ENCODE measurements at regions not wholly inside any gene's neighbourhood (a gene's known extent, or its start where the extent isn't known, plus 50 kb on each side); places are given as distances from the start of the nearest gene placed in this dataset.

GRCh38 chr1:208523007-208523406, 278.8 kb upstream of the PLXNA2 start:
- no peaks in the 10 kb centered on the region for H3K9me3 ChIP-seq (ENCODE audit: severe bottlenecking)
- no peak for DNase-seq
- no peaks in the 10 kb centered on the region for H3K36me3 ChIP-seq
- no peak for TF ChIP-seq CTCF (IDR thresholded peaks at IDR 0.05; ENCODE audit: low read depth, low read length)
- no peak overlapping the region for H3K4me3 ChIP-seq (ENCODE audit: low read depth, low read length)
- no peak overlapping the region for H3K27ac ChIP-seq
- H3K27me3 ChIP-seq (ENCODE audit: insufficient read depth, low read depth, severe bottlenecking) = no peaks in the 10 kb centered on the region

GRCh38 chr1:208524376-208524775, 280.2 kb upstream of the PLXNA2 start:
- no peaks in the 10 kb centered on the region for H3K36me3 ChIP-seq
- no peak overlapping the region for H3K27ac ChIP-seq
- H3K27me3 ChIP-seq (ENCODE audit: insufficient read depth, low read depth, severe bottlenecking) = no peaks in the 10 kb centered on the region
- no peak overlapping the region for H3K4me3 ChIP-seq (ENCODE audit: low read depth, low read length)
- TF ChIP-seq CTCF (IDR thresholded peaks at IDR 0.05; ENCODE audit: low read depth, low read length) = no peak
- DNase-seq = no peak
- H3K9me3 ChIP-seq (ENCODE audit: severe bottlenecking) = no peaks in the 10 kb centered on the region

- no peak overlapping the region for H3K27ac ChIP-seq
- no peaks in the 10 kb centered on the region for H3K27me3 ChIP-seq (ENCODE audit: insufficient read depth, low read depth, severe bottlenecking)
- TF ChIP-seq CTCF (IDR thresholded peaks at IDR 0.05; ENCODE audit: low read depth, low read length) = no peak
- no peaks in the 10 kb centered on the region for H3K36me3 ChIP-seq
- no peak overlapping the region for H3K4me3 ChIP-seq (ENCODE audit: low read depth, low read length)
- H3K9me3 ChIP-seq (ENCODE audit: severe bottlenecking) = no peaks in the 10 kb centered on the region
- DNase-seq = no peak
Observed at GRCh38 chr1:208524925-208525324, 280.7 kb upstream of the PLXNA2 start.

GRCh38 chr1:208525417-208525816, 281.2 kb upstream of the PLXNA2 start:
- Histone ChIP-seq H3K4me3 (ENCODE audit: low read depth, low read length) (no peak overlapping the region), H3K36me3 (no peaks in the 10 kb centered on the region), H3K9me3 (ENCODE audit: severe bottlenecking) (no peaks in the 10 kb centered on the region), H3K27me3 (ENCODE audit: insufficient read depth, low read depth, severe bottlenecking) (no peaks in the 10 kb centered on the region), H3K27ac (no peak overlapping the region)
- DNase-seq = no peak
- TF ChIP-seq CTCF (IDR thresholded peaks at IDR 0.05; ENCODE audit: low read depth, low read length) = no peak

GRCh38 chr1:208526613-208527125, 282.5 kb upstream of the PLXNA2 start:
- DNase-seq = no peak
- Histone ChIP-seq H3K9me3 (ENCODE audit: severe bottlenecking) (no peaks in the 10 kb centered on the region), H3K27ac (no peak overlapping the region), H3K27me3 (ENCODE audit: insufficient read depth, low read depth, severe bottlenecking) (no peaks in the 10 kb centered on the region), H3K4me3 (ENCODE audit: low read depth, low read length) (no peak overlapping the region), H3K36me3 (no peaks in the 10 kb centered on the region)
- no peak for TF ChIP-seq CTCF (IDR thresholded peaks at IDR 0.05; ENCODE audit: low read depth, low read length)

- no peak for DNase-seq
- Histone ChIP-seq H3K36me3 (no peaks in the 10 kb centered on the region), H3K27ac (no peak overlapping the region), H3K9me3 (ENCODE audit: severe bottlenecking) (no peaks in the 10 kb centered on the region), H3K4me3 (ENCODE audit: low read depth, low read length) (no peak overlapping the region), H3K27me3 (ENCODE audit: insufficient read depth, low read depth, severe bottlenecking) (no peaks in the 10 kb centered on the region)
- TF ChIP-seq CTCF (IDR thresholded peaks at IDR 0.05; ENCODE audit: low read depth, low read length) = no peak
Observed at GRCh38 chr1:208527156-208527555, 283.0 kb upstream of the PLXNA2 start.

Measured in WERI-Rb-1 (cell line).